Calu3 (cell line): ENCODE measurements at regions not wholly inside any gene's neighbourhood (a gene's known extent, or its start where the extent isn't known, plus 50 kb on each side); places are given as distances from the start of the nearest gene placed in this dataset.

Experiments
- BruUV-seq: library from RNA; stranded (reverse); fragments of 400-500 nt; replicated peaks from 2 replicates; lab custom pipeline; 2021; lab: Mats Ljungman, UMichigan
- CTCF ChIA-PET: fragments of 300-600 bp; sonication (Branson Sonifier 250); formaldehyde crosslinking; loops from one replicate; lab custom pipeline; 2022; ENCODE audit warnings: antibody characterized with exemption; lab: Charles Lee
- DNase-seq: peaks from one replicate; pipeline ENCODE4 v3.0.0; 2022
- H3K27ac Mint-ChIP-seq: one replicate; pipeline ENCODE4 v1.8.0; 2022; ENCODE audit warnings: mixed read lengths; ENCODE audit not compliant: unreplicated experiment
- H3K27me3 Mint-ChIP-seq: one replicate; pipeline ENCODE4 v1.8.0; 2022; ENCODE audit warnings: mixed read lengths; ENCODE audit not compliant: unreplicated experiment
- H3K36me3 Mint-ChIP-seq: one replicate; pipeline ENCODE4 v1.8.0; 2022; ENCODE audit warnings: mild to moderate bottlenecking, moderate library complexity, mixed read lengths; ENCODE audit not compliant: insufficient read depth, unreplicated experiment
- H3K4me1 Mint-ChIP-seq: one replicate; pipeline ENCODE4 v1.8.0; 2022; ENCODE audit warnings: mild to moderate bottlenecking, low read depth, mixed read lengths; ENCODE audit not compliant: unreplicated experiment
- H3K4me3 Mint-ChIP-seq: one replicate; pipeline ENCODE4 v1.8.0; 2022; ENCODE audit warnings: mild to moderate bottlenecking, low read depth, moderate library complexity, mixed read lengths; ENCODE audit not compliant: unreplicated experiment
- H3K9me3 Mint-ChIP-seq: one replicate; pipeline ENCODE4 v1.8.0; 2022; ENCODE audit warnings: low read depth, mixed read lengths; ENCODE audit not compliant: unreplicated experiment
- CTCF ChIP-seq: fragments of 200-600 bp; IDR thresholded peaks from one replicate; pipeline ENCODE4 v1.8.0; 2022; ENCODE audit warnings: antibody characterized with exemption; ENCODE audit not compliant: unreplicated experiment
- intact Hi-C: fragments of 100-400 bp; cut with micrococcal nuclease; formaldehyde crosslinking; loops from one replicate; pipeline ENCODE4 v1.10.0; 2022; ENCODE audit not compliant: unreplicated experiment

GRCh38 chr6:140627002-140627401 lies 1252.6 kb upstream of the CITED2 start:
- no TSS peak for BruUV-seq

GRCh38 chr6:140623498-140623897 lies 1249.0 kb upstream of the CITED2 start:
- no peaks in the 10 kb centered on the region for H3K27me3 Mint-ChIP-seq
- H3K4me1 Mint-ChIP-seq = no peaks in the 10 kb centered on the region
- CTCF ChIA-PET = interaction anchor here (0.6 kb wide), 1 partner anchor 162 kb away, joined by 11 read pairs; no protein-coding TSS in a partner anchor
- BruUV-seq = no TSS peak
- intact Hi-C loops = no loop called here
- no peak for TF ChIP-seq CTCF
- no peak overlapping the region for H3K4me3 Mint-ChIP-seq
- DNase-seq = no peak
- peaks cover 11% of the 10 kb centered on the region for H3K9me3 Mint-ChIP-seq
- peak overlapping the region; percentile 91 for H3K27ac Mint-ChIP-seq
- no peaks in the 10 kb centered on the region for H3K36me3 Mint-ChIP-seq

More at GRCh38 chr6:140627002-140627401, 1252.6 kb upstream of the CITED2 start:
- intact Hi-C loops = no loop called here
- no peak for DNase-seq
- no peak for TF ChIP-seq CTCF
- peaks cover 11% of the 10 kb centered on the region for H3K9me3 Mint-ChIP-seq
- CTCF ChIA-PET = no interaction called here
- H3K4me3 Mint-ChIP-seq = no peak overlapping the region
- H3K27ac Mint-ChIP-seq = no peak overlapping the region
- H3K27me3 Mint-ChIP-seq = no peaks in the 10 kb centered on the region
- H3K4me1 Mint-ChIP-seq = no peaks in the 10 kb centered on the region
- H3K36me3 Mint-ChIP-seq = no peaks in the 10 kb centered on the region

- Mint-ChIP-seq H3K36me3 (no peaks in the 10 kb centered on the region), H3K9me3 (peaks cover 3% of the 10 kb centered on the region), H3K27me3 (no peaks in the 10 kb centered on the region), H3K4me3 (no peak overlapping the region), H3K27ac (no peak overlapping the region), H3K4me1 (no peaks in the 10 kb centered on the region)
- TF ChIP-seq CTCF = no peak
- CTCF ChIA-PET = no interaction called here
- intact Hi-C loops = no loop called here
- DNase-seq = no peak
- no TSS peak for BruUV-seq
Observed at GRCh38 chr6:140620496-140620895, 1246.0 kb upstream of the CITED2 start.

GRCh38 chr6:140609956-140610355 lies 1235.5 kb upstream of the CITED2 start:
- Mint-ChIP-seq H3K27ac (no peak overlapping the region), H3K4me1 (no peaks in the 10 kb centered on the region), H3K4me3 (no peak overlapping the region), H3K27me3 (no peaks in the 10 kb centered on the region), H3K9me3 (no peaks in the 10 kb centered on the region), H3K36me3 (no peaks in the 10 kb centered on the region)
- no TSS peak for BruUV-seq
- DNase-seq = no peak
- no peak for TF ChIP-seq CTCF
- intact Hi-C loops = no loop called here
- CTCF ChIA-PET = no interaction called here
